HFFc6 (cell line): ENCODE measurements at regions not wholly inside any gene's neighbourhood (a gene's known extent, or its start where the extent isn't known, plus 50 kb on each side); places are given as distances from the start of the nearest gene placed in this dataset.

Experiments used
- DNase-seq: peaks from one replicate; pipeline ENCODE4 v3.0.0-alpha.2; 2018
- H3K27ac Mint-ChIP-seq: 2 replicates; pipeline ENCODE4 v1.8.0; 2020; ENCODE audit warnings: mild to moderate bottlenecking, mixed read lengths
- H3K27me3 Mint-ChIP-seq: 2 replicates; pipeline ENCODE4 v1.8.0; 2021; ENCODE audit warnings: mild to moderate bottlenecking, moderate library complexity, mixed read lengths; ENCODE audit not compliant: insufficient read depth
- H3K36me3 Mint-ChIP-seq: 2 replicates; pipeline ENCODE4 v1.8.0; 2021; ENCODE audit warnings: low read depth, mixed read lengths
- H3K4me1 Mint-ChIP-seq: 2 replicates; pipeline ENCODE4 v1.8.0; 2020; ENCODE audit warnings: low read depth, mixed read lengths
- H3K4me3 Mint-ChIP-seq: 2 replicates; pipeline ENCODE4 v1.8.0; 2020; ENCODE audit warnings: mild to moderate bottlenecking, moderate library complexity, mixed read lengths
- H3K9me3 Mint-ChIP-seq: 2 replicates; pipeline ENCODE4 v1.8.0; 2020; ENCODE audit warnings: mild to moderate bottlenecking, mixed read lengths
- TF ChIP-seq, protein P1 (sequence below): fragments of 200-600 bp; sonication (generic); IDR thresholded peaks from 2 replicates; pipeline ENCODE4 v1.5.0; 2021; ENCODE audit warnings: antibody characterized with exemption, mild to moderate bottlenecking

DNA sequence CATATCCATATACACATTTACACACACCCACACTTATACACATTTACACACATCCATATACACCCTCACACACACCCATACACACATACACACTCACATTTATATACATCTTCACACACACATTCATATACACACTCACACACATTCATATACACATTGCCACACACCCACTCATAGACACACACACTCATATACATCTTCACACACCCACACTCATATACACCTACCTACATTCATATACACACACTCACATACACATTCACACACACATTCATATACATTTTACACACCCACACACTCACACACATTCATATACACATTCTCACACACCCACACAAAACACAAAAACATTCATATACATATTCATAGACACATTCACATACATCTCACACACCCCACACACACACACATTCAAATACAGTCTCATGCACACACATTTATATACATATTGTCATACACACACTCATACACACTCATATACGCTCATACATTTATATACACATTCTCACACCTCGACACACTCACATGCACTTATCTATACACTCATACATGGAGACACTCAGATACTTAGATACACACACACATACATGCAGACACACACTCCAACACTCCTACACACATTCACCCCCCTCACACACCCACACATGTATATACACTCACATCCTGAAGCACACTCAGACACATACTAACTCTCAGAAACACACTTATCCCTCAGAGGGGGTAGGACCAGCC lies 82.1 kb downstream of the MRPL14 start:
- no peak overlapping the region for H3K27ac Mint-ChIP-seq
- TF ChIP-seq, protein P1, sequence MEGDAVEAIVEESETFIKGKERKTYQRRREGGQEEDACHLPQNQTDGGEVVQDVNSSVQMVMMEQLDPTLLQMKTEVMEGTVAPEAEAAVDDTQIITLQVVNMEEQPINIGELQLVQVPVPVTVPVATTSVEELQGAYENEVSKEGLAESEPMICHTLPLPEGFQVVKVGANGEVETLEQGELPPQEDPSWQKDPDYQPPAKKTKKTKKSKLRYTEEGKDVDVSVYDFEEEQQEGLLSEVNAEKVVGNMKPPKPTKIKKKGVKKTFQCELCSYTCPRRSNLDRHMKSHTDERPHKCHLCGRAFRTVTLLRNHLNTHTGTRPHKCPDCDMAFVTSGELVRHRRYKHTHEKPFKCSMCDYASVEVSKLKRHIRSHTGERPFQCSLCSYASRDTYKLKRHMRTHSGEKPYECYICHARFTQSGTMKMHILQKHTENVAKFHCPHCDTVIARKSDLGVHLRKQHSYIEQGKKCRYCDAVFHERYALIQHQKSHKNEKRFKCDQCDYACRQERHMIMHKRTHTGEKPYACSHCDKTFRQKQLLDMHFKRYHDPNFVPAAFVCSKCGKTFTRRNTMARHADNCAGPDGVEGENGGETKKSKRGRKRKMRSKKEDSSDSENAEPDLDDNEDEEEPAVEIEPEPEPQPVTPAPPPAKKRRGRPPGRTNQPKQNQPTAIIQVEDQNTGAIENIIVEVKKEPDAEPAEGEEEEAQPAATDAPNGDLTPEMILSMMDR = no peak
- peaks cover 60% of the 10 kb centered on the region for H3K4me1 Mint-ChIP-seq
- H3K36me3 Mint-ChIP-seq = no peaks in the 10 kb centered on the region
- peaks cover 2% of the 10 kb centered on the region for H3K27me3 Mint-ChIP-seq
- no peaks in the 10 kb centered on the region for H3K9me3 Mint-ChIP-seq
- H3K4me3 Mint-ChIP-seq = no peak overlapping the region
- DNase-seq = no peak

DNA sequence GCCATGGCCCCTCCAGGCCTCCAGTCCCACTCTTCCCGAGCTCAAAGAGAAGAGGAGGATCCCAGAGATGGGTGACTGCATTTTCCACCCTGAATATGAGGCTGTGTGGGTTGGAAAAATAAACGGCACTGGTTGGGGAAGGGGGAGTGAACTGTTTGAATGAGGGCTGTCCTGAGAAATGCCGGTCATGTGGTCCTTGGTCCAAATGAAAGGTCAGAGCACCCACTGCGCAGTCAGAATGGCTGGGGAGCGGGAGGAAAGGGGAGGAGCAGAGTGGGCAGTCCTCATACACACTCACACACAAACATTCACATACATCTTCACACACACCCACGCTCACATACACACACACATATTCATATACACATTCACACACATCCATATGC lies 83.1 kb downstream of the MRPL14 start:
- Mint-ChIP-seq H3K27ac (no peak overlapping the region), H3K36me3 (no peaks in the 10 kb centered on the region), H3K4me1 (peaks cover 51% of the 10 kb centered on the region), H3K9me3 (no peaks in the 10 kb centered on the region), H3K4me3 (no peak overlapping the region), H3K27me3 (peaks cover 2% of the 10 kb centered on the region)
- TF ChIP-seq, protein P1 = no peak
- no peak for DNase-seq

DNA sequence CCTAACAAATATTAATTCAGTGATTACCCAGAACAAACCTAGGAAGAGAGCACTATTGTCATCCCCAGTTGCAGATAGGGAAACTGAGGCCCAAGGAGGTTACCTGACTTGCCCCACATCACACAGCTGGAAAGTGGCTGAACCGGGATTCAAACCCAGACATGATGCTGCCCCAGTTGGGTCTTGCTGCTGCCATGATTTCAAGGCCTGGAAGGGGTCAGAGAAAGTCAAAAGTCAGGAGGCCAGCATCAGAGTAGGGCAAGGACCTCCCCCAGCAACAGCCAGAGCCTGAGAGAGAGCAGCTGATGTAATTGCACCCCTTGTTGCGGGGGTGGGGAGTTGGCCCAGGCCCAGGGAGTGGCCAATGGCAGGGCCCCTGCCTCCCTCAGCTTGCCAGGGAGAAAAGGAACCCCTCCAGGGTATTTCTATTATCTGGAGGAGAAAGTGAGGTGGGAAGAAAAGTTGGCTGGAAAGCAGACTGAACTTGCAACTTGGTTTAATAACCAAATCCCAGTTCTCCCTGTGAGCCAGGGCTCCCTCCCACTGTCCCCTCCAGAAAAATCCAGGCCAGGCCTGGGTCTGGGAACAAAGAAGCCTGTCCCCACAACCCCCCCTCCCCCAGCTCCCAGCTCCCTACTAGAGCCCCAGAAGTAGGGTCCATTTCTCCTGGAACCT lies 83.6 kb downstream of the MRPL14 start:
- no peaks in the 10 kb centered on the region for H3K9me3 Mint-ChIP-seq
- H3K4me1 Mint-ChIP-seq = peaks cover 46% of the 10 kb centered on the region
- H3K4me3 Mint-ChIP-seq = peak overlapping the region; percentile 55
- no peaks in the 10 kb centered on the region for H3K36me3 Mint-ChIP-seq
- DNase-seq = no peak
- peaks cover 2% of the 10 kb centered on the region; the same call in 1 of the 2 replicates for H3K27me3 Mint-ChIP-seq
- TF ChIP-seq, protein P1 = no peak
- H3K27ac Mint-ChIP-seq = peak overlapping the region; percentile 96

DNA sequence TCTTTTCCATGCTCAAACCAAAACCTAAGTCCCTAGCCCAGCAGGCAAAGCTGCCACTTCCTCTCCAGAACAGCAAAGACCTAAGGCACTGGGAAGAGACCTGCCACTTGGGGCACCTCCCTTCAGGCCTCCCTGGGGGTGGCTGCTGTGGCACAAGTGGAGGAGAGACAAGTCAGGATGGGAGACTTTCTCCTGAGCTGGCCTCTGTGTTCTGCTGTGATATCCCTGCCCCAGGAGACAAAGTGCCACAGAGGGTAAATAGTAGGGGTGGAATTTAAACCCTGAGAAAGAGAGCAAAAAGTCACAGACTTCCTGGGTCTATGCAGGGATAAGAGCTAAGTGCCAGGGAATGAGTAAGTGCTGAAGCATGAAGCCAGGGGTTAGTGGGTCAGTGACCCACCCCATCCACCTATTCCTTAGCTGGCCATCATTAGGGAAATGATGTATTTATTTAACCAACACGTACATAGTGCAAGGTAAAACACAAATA lies 84.2 kb downstream of the MRPL14 start:
- H3K9me3 Mint-ChIP-seq = no peaks in the 10 kb centered on the region
- no peak for DNase-seq
- H3K36me3 Mint-ChIP-seq = no peaks in the 10 kb centered on the region
- H3K4me3 Mint-ChIP-seq = peak overlapping the region; percentile 55
- TF ChIP-seq, protein P1 = no peak
- peaks cover 43% of the 10 kb centered on the region for H3K4me1 Mint-ChIP-seq
- H3K27ac Mint-ChIP-seq = peak overlapping the region; percentile 96
- peaks cover 2% of the 10 kb centered on the region; the same call in 1 of the 2 replicates for H3K27me3 Mint-ChIP-seq

DNA sequence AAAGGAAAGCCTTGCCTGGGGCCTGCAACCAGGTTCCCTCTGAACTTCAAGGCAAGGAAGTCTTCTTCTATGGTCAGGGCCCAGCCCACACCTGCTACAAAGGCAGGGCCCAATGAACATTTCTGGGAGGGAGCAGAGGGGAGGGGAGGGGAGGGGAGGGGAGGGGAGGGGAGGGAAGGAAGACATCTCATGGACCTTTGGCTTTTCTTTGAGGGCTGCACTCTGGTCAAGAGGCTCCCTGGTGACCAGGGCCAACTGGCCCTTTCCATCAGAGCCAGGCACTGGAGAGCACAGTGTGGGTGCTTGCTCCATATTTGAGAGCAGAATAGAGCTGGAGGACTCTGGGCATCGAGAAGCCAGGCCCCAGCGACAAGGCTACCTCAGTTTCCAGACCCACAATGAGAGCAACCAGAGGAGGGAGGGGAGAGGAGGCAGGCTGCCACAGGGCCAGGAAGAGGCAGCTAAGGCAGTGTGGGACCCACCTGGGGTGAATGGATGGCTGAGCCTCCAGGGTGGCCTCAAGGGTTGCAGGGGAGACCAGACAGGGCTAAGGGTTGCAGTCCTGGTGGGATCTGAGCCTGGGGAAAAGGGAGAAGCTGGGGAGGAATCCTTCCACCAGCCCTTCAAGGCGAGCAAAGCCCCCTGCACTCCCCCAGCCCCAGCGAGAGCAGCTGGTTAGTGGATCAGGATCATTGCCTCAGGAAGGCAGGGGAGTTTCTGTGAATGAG lies 84.8 kb downstream of the MRPL14 start:
- H3K4me1 Mint-ChIP-seq = peaks cover 43% of the 10 kb centered on the region
- no peak for DNase-seq
- H3K27ac Mint-ChIP-seq = peak overlapping the region; percentile 96
- TF ChIP-seq, protein P1 = no peak
- H3K9me3 Mint-ChIP-seq = no peaks in the 10 kb centered on the region
- no peaks in the 10 kb centered on the region for H3K36me3 Mint-ChIP-seq
- peaks cover 2% of the 10 kb centered on the region; the same call in 1 of the 2 replicates for H3K27me3 Mint-ChIP-seq
- peak overlapping the region; percentile 69 for H3K4me3 Mint-ChIP-seq
